ENCODE measurements at regions not wholly inside any gene's neighbourhood (a gene's known extent, or its start where the extent isn't known, plus 50 kb on each side); places are given as distances from the start of the nearest gene placed in this dataset.
"Not testable (repeated sequence)": the region's sequence is repeated elsewhere in the genome, so short reads cannot be mapped to it uniquely, and the experiment has no call there.

DNA sequence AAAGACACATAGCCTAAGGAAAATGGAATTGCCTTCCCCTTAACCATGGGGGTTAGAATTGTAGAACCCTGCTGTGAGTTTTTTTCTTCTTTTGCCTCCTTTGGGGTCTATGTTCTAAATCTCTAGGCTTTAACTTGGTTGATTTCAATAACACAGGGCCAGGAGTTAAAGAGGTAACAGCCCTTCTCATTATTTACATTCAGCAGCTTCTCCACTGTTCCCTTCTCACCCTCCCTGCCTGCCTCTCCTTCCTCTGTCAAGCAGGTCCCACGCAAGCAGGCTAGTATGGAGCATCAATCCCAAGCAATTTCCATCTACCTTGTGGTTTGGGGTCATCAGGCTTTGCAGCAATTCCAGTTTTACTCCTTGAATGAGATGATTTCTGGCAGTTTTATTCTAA, 236.1 kb upstream of the G2E3 start:
- no peak for DNase-seq

DNA sequence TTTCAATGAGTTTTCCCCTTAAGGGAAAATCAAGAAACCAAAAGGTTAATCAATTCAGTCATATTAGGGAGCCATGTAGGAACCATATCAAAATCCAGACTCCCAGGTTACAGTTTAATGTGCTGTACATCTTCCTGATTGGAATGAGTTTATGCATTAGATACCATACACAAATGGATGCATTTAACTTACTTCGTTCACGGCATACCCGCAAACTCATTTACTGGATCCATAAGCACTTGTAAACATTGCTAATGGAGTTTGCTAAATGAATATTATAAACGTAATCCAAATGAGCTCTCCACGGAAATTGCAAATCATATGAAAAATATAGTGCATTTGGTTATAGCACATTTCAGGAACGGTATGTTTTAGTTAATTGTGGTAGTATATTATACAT, 228.9 kb upstream of the G2E3 start:
- no peak for DNase-seq

DNA sequence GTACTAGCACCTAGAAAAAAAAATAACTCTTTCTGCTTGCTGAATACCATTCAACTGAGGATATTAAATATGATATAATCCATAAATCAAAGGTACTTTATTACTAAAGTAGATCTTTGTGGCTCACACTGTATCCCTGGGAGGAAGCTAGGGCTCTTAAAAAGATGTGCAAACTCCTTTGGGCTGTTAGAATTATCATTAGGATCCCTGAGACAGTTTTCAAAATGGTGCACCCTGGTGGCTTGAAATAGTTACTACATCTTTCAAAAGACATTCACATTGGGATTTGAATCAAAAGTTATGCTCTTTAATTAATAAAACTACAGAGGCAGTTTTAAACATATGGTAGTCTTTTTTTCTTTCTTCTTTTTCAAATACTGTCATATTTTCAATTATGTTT, 228.5 kb upstream of the G2E3 start:
- no peak for DNase-seq

DNA sequence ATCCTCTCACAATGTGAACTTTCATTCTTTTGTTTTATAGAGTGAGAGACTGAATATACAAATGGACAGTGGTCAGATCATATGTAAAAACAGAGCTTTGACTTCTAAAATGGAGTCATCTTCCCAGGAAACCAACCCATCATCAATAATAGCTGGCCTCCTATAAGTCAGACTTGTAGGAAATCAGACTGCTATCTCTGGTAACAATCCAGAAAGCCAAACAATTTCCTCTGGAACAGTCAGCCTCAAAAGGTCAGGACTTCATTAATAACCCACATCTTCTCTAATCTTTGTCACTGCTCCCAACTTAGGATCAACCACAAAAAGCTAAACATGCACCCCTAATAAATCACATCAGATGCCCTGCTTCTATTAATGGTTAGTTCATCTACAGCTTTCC, 227.9 kb upstream of the G2E3 start:
- no peak for DNase-seq

DNA sequence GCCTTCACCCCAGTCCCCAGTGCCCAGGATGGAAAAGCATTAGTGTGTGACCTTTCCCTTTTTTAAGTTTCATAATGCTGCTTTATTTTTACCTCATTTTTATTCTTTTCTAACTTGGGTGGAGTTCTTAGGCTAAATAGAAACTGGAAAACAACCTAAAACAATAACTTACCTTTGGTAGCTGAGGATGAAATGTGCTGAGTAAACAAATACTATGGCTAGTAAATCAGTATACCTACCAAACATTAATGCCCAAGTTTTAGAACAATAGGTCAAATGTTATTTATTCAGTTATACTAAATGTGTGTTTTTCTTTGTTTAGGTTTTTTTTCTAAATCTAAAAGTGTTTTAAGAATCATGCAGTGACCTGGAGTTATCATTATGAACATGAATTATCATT, 226.6 kb upstream of the G2E3 start:
- no peak for DNase-seq

DNA sequence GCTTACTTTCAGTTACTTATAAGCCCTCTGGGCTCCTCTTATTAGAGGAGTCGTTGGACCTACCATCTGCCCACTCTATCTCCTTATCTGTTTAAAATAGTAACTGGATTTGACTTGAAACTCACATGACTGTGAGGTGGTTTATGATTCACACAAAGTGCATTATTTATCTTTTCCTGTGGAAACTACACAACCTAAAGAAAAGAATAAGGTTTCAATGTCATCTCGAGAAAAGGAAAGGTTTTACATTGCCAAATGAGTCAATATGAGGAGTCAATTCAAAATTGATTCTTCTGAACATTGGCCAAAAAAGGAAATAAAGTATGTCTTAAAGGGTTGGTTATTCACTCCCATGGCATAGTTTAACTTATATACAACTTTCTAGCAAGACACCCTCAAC, 225.0 kb upstream of the G2E3 start:
- DNase-seq, result no peak

DNA sequence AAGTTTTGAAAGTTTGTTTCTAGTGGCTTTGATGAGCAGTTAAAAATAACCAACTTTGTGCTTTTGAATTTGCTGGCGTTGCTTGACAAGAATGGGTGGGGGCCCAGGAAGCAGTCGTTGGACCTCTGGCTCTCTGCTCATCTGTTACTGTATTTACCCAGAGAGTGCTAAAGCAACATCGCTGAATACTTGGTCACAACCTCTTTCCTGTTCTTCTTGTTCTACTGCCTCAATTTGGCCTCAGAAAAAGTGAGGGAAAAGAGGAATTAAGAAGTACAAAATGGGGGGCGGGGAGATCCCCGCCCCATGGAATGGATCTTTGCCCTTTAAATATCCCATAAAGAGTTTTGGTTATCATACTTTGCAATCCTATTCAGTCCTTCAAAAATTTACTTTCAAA, 221.5 kb upstream of the G2E3 start:
- DNase-seq, result no peak

DNA sequence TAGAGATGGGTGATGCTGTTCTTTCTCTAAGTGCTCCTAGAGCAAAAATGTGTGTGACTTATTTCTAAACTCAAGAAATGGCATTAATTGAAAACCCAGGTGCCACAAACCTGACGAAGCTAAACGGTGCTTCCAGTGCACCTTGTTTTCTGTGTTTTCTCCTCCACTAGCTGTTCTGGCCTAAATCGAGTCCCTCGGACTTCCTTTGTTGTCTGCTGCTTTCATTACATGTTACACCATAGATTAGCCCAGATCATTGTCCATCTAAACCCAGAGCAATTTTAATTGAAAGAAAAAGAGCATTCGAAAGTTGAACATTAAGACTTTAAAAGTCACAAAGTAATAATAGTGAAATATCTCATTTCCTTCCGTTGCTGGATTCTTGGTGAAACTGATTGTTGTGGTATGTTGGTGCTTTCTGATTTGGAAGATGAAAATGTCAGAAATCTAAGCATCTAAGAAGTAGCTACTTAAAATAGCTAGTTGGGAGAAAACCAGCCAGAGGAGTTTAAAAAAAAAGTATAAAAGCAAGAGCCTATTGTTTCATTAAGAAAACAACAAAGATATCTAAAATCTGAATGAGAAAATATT, 219.6 kb upstream of the G2E3 start:
- DNase-seq, result no peak

DNA sequence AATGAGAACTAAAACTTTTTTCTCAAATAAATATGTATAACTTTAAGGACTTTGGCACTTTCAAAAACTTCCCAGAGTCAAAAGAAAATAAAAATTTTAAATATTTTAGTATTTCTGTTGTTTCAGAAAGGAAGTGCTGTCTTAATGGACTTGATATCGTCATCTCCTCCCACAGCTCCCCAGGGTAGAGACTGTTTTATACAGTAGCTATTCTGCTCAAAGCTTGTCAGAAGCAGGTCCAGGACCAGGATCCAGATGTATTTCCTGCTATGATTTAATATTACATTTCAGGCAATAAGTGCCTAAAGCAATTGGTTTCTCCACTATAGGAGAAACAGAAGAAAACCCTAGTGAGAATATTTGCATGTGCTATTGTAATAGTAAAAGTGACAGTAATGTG, 218.5 kb upstream of the G2E3 start:
- DNase-seq, result no peak

DNA sequence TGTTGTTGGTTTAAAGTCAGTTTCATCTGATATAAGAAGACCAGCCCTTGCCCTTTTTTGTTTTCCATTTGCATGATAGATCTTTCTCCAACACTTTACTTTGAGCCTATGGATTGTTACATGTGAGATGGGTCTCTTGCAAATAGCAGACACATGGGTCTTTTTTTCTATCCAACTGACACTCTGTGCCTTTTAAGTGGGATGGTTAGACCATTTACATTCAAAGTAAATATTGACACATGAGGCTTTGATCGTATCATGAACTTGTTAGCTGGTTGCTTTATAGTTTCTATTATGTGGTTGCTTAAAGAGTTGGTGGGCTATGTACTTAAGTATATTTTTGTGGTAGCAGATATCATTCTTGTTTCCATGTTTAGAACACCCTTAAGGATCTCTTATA, 213.4 kb upstream of the G2E3 start:
- no peak for DNase-seq

DNA sequence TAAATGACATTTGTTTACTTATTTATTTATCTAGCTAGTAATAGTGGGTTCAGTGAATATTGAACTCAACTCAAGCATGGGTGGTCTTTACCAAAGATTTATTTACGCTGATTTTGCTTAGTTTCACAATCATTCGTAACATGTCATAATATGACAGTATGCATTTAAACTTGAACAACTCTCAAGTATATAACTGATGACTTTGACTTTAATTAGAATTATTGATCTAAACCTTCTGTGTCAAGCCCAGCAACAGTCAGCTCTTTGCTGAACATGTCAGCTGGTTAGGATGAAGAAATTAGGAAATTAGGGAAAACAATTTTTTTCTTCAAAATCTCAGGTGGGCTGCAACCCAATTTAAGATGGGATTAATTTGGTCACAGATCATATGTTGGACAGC, 210.5 kb upstream of the G2E3 start:
- no peak for DNase-seq

DNA sequence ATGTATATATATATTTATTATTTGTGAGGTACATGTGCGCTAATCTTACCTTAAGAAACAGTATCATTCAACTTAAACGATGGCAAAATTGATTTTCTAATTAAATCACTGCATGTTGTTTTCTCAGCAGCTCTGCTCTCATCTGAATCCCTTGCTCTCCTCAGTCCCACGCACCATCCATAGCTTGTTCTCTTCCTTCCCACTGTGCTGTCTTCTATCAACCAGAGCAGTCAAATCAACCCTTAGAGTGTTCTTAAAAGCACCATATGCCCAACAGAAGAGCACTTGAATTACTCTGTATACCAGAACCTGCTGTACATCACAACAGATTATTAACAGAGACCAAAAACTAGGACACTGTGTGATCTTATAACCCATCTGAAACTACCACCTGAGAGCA, 209.4 kb upstream of the G2E3 start:
- no peak for DNase-seq

DNA sequence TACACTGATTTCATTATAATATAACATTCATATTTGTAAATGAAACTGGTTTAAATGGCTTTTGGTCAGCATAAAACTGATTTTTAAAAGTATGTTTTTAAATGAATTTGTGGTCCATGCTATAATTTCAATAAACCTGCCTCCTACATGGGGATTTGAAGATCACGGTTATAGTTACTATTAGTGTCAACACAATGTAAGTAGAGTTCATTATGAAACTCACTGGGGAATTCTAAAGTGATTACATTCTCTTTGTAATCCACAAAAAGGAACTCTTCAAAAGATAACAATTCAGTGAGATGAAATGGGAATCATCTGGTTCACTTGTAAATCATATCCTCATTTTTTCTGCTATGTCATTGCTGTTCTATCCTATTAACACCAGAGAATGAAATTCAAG, 204.5 kb upstream of the G2E3 start:
- no peak for DNase-seq

DNA sequence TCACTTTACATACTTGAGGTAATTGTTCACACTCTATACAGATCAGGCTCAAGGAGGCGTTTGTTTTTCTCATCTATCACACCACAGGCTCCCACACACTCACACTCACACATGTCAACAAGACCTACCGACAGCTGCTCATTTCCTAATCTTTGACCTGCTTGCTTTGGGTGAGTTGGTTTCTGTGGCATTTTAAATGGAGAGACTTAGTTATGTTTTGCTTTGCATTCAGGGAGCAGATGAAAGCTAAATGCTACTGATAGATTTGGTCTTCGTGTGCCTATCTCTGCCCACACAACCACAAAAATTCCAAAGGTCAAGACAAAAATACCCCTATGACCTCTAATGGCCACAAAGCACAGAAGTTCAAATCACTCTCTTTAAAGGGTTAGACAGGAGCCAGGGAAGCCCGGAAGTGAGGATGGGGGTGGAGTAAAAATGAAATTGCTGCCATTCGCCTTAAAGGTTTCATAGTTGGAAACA, 203.5 kb upstream of the G2E3 start:
- DNase-seq, result no peak

DNA sequence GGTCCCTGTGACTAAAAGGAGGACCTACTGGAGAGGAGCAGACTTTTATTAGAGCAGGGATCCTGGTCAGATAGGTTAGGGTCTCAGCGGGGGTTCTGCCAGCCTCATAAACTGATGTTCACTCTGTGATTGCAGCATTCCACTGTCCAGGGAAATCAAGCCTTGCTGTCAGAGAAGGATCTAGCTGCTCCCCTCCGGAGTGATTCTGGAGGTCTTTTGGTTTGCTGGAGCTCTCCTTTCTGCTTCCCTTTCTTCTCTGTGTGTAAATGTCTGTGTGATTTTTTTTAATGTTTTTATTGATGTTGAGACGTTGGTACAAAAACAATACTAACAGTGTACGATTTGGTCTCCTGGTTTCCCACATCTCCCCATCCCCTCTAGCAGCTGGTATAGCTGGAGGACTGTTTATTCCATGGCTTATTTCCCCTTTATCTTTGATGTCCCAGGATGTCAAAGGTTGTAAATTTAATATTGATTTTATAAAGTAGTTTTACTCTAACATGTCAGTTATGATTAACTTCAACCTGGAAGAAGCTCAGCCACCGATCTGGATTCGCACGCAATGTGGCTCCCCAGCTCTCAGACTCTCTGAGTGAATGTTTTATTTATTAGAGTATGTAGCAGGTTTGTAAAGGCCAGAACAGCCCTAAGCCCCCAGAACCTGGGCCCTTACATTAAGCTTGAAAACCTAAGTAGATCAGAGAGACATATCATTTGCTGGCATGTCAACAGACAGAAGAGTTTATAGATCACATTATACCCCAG, 202.3 kb upstream of the G2E3 start:
- DNase-seq, result no peak

DNA sequence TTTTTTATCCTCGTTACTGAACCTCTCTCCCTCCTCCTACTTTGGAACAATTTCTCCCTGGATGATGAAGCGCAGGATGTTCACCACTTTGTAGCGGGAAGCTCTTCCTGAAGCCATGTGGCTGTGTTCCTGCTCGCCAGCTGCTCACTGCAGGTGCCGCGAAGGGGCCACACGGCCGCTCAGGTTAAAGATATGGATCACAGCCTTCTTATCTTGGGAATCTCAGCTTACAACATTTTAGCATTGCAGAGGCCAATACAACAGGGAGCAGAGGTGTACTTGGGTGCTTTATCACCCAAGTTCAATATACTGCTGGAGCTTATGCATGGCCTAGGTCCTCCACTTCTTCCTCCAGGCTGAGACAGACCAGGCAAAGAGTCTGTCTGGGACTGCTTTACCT, 201.2 kb upstream of the G2E3 start:
- no peak for DNase-seq

DNA sequence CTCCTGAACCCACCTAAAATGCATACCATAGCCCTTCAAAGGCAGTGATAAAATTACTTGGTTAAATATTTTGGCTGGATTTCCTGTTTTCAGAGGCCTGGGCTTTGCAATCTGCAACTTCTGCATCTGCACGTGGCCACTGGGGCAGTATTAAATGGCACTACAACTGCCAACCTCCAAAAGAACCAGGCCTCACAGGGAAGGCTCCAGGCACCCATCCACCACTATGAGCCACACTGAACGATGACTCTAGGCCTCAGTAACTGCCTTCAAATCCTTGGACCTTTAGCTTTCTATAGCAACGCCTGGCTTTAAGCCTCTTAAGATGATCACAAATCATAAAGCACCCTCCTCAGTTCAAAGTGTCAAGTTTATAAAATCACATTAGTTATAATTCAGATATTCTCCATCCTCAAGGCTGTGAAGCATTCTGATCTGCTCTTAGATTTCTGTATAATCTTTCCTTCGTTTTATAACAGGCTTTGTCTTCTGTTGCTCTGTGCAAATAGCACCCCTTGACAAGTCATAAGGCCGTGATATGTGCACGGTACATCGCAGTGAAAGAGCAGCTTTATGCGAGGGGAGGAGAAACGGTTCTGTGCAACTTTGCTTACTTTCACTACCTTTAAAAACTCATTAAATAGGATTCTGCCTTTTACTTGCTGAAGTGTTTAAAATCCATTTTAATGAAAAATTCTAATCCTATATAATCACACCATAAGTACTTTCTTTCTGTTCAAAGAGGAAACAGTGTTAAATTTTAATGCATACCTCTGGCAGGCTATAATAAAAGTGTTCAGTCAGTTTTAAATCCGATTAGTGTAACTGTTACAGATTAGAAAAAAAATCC, 196.4 kb upstream of the G2E3 start:
- DNase-seq, result no peak

DNA sequence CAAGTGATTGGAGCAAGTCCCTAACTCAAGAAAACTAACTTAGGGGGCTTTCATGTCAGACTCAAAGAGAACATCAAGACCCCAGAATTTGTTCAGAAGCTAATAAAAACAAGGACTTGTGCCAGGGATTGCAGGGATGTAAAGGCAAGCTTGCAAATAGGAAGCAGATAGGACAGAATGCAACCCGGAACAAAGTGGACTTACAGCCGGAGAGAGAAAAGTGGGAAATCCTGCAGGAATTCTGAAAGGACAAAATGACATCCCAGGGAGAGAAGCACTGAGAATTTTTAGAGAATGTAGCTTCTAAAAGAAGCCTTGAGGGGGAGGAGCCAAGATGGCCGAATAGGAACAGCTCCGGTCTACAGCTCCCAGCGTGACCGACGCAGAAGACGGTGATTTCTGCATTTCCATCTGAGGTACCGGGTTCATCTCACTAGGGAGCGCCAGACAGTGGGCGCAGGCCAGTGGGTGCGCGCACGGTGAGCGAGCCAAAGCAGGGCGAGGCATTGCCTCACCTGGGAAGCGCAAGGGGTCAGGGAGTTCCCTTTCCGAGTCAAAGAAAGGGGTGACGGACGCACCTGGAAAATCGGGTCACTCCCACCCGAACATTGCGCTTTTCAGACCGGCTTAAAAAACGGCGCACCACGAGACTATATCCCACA, 195.6 kb upstream of the G2E3 start:
- DNase-seq, result not testable (repeated sequence)

DNA sequence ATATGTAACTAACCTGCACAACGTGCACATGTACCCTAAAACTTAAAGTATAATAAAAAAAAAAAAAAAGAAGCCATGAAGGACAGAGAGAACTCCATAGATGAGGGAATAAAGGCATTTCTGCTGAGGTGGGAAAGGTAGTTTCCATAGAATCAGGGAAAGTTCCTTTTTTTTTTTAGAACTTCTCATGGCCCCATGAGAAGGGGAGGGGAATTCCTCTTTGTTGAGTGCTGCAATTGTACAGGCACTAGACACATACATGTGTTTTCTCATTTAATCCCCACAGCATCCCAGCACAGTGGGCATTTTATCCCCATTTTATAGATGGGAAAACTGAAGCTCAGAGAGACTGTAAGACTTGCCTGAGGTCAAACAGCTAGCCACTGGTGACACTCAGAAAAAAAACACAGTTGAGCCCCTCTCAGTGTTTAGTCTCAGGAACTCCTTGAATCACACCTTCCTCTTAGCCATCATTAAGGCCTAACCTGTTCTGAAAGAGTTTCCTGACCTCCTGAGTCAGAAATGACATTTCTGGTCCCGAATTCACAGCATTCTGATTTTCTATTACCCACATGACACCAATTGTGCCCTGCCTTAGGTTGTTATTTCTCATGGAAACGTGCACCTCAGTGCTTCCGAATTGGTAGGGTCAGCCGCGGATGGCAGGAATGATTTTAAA, 189.3 kb upstream of the G2E3 start:
- no peak for DNase-seq

DNA sequence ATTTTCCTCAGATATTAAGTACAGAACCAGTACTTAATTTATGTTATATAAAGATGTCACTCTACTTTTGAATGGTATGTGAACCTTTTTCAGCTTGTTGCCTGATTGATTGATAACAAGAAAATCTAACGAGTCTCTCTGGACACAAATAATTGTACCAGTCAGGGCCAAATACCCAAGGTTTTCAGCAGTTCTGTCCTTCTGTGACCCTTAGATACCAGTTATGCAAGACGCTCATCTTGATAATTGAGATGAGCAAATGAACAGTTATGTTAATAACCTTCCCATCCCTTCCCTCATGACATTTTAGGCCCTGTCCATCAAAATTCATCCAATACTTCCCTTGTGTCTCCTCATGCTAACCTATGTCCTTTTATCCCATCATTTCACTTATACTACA, 185.9 kb upstream of the G2E3 start:
- DNase-seq, result no peak

DNA sequence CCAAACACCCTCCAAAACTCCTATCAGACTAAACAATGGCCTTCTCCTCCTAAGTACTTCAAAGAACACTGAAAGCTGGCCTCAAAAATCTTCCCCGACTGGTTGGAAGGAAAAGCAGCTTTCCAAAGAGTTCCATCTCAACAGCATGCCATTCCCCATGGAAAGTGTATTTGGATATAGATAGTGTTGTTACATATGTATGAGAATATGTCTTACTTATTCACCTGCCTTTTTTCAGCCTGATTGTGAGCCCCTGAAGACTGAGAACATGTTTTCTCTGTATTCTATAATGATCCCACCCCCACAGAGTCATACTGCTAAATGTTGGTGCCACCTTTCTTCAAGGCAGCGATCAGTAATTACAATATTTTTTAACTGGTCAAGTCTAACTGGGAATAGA, 185.4 kb upstream of the G2E3 start:
- no peak for DNase-seq

DNA sequence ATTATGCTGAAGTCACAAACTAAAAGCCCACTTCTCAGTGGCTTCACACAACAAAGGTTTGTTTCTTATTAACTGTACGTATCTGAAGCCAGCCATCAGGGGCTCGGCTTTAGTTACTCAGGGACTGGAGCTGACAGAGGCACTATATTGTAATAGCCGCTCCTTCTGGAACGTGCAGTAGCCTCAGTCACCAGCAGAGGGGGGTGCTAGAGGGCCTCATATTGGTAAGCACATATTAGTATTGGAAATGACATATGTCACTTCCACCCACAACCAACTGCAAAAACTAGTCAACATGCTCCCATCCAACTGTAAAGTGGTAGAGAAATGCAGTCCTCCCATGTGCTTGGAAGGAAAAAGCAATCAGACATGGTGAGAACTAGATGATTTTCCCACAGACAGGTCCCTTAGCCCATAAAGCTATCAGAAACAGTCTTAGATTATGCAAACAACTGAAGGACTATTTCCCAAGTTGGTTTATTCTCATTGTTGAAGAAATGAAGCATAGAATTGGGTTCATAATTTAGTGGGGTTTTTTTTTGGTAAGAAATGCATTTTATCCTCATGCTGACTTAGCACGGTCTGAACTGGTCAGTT, 183.6 kb upstream of the G2E3 start:
- DNase-seq, result peak; percentile 6 to 44
